ENCODE measurements at regions not wholly inside any gene's neighbourhood (a gene's known extent, or its start where the extent isn't known, plus 50 kb on each side); places are given as distances from the start of the nearest gene placed in this dataset.

DNA sequence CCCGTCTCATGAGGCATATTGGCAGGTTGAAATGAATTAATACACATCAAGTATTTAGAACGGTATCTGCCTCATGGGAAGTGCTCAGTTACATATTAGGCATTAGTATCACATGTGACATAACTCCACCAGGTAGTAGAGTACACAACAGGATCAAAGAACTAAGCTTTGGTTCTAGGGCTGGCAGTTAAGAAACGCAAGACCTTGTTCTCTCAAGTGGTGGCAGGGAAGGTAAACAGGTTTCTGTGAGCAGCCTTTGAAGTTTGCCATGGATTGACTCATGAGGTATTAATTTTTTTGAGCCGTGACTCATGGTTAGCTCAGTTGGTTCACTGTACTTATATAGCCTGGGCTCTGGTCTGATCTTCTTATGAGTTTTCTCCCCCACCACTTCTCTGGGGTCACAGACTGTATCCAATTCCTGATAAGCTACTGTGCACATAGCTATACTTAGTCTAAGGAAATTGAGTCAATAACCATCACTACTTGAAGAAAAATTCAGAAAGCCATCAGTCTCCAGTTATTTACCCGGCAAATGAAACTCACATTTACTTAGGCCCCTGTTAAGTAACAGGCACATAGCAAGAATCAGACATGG, 155.6 kb upstream of the STT3B start:
- TF ChIP-seq, protein P1, sequence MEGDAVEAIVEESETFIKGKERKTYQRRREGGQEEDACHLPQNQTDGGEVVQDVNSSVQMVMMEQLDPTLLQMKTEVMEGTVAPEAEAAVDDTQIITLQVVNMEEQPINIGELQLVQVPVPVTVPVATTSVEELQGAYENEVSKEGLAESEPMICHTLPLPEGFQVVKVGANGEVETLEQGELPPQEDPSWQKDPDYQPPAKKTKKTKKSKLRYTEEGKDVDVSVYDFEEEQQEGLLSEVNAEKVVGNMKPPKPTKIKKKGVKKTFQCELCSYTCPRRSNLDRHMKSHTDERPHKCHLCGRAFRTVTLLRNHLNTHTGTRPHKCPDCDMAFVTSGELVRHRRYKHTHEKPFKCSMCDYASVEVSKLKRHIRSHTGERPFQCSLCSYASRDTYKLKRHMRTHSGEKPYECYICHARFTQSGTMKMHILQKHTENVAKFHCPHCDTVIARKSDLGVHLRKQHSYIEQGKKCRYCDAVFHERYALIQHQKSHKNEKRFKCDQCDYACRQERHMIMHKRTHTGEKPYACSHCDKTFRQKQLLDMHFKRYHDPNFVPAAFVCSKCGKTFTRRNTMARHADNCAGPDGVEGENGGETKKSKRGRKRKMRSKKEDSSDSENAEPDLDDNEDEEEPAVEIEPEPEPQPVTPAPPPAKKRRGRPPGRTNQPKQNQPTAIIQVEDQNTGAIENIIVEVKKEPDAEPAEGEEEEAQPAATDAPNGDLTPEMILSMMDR (IDR thresholded peaks at IDR 0.05), result no peak
- Mint-ChIP-seq H3K9me3 (no peaks in the 10 kb centered on the region), H3K27me3 (no peaks in the 10 kb centered on the region), H3K4me3 (no peak overlapping the region), H3K4me1 (ENCODE audit: low read depth) (peaks cover 10% of the 10 kb centered on the region), H3K27ac (no peak overlapping the region), H3K36me3 (ENCODE audit: low read depth) (no peaks in the 10 kb centered on the region)
- intact Hi-C loops (cut with micrococcal nuclease), result no loop called here
- peak; percentile 52 for DNase-seq
- ATAC-seq, result peak; percentile 95
- CTCF ChIA-PET, result interaction anchor here (0.9 to 1.2 kb wide), 3 partner anchors 15 to 154 kb away, joined by 3 read pairs; no protein-coding TSS in a partner anchor
- POLR2A ChIA-PET, result interaction anchor here (1.4 kb wide), 1 partner anchor 156 kb away, joined by 3 read pairs; no protein-coding TSS in a partner anchor

DNA sequence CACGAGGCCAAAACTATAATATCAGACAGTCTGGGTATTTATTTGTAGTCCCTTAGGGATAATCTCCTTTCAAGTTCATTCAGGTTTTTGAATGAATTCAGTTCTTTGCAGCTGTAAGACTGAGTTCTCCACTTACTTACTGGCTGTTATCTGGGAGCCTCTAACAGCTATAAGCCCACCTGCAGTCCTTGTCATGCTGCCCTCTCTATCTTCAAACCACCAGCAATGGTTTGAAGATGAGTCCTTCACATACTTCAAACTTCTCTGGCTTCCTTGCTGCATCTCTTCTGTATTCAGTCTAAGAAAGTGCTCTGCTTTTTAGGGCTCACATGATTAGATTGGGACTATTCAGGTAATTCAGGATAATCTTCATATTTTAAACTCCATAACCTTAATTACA, 154.5 kb upstream of the STT3B start:
- ATAC-seq (no peak), DNase-seq (no peak)
- Mint-ChIP-seq H3K27ac (no peak overlapping the region), H3K4me3 (no peak overlapping the region), H3K4me1 (ENCODE audit: low read depth) (peaks cover 10% of the 10 kb centered on the region), H3K36me3 (ENCODE audit: low read depth) (no peaks in the 10 kb centered on the region), H3K9me3 (no peaks in the 10 kb centered on the region), H3K27me3 (no peaks in the 10 kb centered on the region)
- TF ChIP-seq, protein P1 (IDR thresholded peaks at IDR 0.05), result no peak
- intact Hi-C loops (cut with micrococcal nuclease), result no loop called here
- CTCF ChIA-PET, result interaction anchor here (0.8 kb wide), 1 partner anchor 144 kb away, joined by 3 read pairs; no protein-coding TSS in a partner anchor
- POLR2A ChIA-PET, result no interaction called here

DNA sequence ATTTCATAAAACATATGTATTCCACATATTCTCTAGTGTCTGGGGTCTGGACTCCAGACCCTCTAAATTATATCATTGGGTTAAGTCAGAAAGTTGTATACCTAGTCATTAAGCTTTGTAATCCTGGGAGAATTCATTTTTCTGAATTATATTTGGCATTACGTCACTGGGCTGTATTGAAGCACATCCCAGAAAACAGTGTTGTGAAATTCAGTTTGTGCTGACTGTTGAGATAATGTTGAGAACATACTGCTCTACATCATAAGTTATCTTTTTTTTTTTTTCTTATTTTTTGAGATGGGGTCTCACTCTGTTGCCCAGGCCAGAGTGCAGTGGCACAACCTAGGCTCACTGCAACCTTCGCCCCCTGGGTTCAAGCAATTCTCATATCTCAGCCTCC, 153.1 kb upstream of the STT3B start:
- ChIA-PET CTCF (no interaction called here), POLR2A (no interaction called here)
- Mint-ChIP-seq H3K4me3 (no peak overlapping the region), H3K27me3 (no peaks in the 10 kb centered on the region), H3K27ac (no peak overlapping the region), H3K4me1 (ENCODE audit: low read depth) (peaks cover 10% of the 10 kb centered on the region), H3K36me3 (ENCODE audit: low read depth) (no peaks in the 10 kb centered on the region), H3K9me3 (no peaks in the 10 kb centered on the region)
- DNase-seq, result no peak
- no peak for ATAC-seq
- intact Hi-C loops (cut with micrococcal nuclease), result no loop called here
- TF ChIP-seq, protein P1 (IDR thresholded peaks at IDR 0.05), result no peak

DNA sequence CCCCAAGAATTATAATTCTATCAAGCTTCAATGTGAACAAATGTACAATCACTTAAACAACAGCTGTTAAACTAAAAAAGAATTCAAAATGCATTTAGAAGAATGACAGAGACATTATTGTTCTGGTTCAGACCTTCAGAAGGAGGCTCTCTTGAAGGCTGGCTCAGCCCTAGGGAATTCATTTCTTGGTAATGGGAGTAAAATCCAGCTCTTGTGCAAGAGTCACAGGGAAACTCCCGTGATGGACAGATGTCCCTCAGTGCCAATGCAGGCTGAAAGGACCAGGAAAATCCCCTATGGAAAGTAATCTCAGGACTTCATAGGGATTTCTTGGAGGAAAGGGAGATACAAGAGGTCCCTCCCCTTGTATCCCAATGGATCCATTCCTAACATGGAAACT, 149.9 kb upstream of the STT3B start:
- intact Hi-C loops (cut with micrococcal nuclease), result no loop called here
- CTCF ChIA-PET, result no interaction called here
- no peak overlapping the region for H3K27ac Mint-ChIP-seq
- no peak overlapping the region for H3K4me3 Mint-ChIP-seq
- no peaks in the 10 kb centered on the region for H3K4me1 Mint-ChIP-seq (ENCODE audit: low read depth)
- POLR2A ChIA-PET, result no interaction called here
- H3K9me3 Mint-ChIP-seq, result peaks cover 11% of the 10 kb centered on the region
- no peaks in the 10 kb centered on the region for H3K27me3 Mint-ChIP-seq
- ATAC-seq, result no peak
- H3K36me3 Mint-ChIP-seq (ENCODE audit: low read depth), result no peaks in the 10 kb centered on the region
- no peak for DNase-seq
- TF ChIP-seq, protein P1 (IDR thresholded peaks at IDR 0.05), result no peak

DNA sequence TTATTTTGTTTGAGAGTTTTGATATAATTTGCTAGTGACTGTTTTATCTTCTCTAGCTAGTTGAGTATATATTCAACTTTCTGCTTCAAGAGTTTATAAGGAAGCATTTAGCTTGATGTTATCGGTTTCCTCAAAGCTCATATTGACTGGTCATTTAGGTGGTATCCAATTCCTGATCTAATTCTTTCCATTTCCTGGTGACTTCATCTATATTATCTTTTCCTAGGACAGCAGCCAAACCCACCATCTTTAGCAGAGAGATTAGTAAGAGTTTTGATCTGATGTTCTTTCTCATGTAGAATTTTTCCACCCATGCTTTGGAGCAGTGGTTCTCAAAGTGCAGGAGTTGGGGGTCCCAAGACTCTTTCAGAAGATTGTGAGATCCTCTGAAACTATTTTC, 148.6 kb upstream of the STT3B start:
- DNase-seq (no peak), ATAC-seq (no peak)
- TF ChIP-seq, protein P1 (IDR thresholded peaks at IDR 0.05), result no peak
- no peaks in the 10 kb centered on the region for H3K27me3 Mint-ChIP-seq
- ChIA-PET CTCF (interaction anchor here (1.2 kb wide), 1 partner anchor 22 kb away, joined by 3 read pairs; no protein-coding TSS in a partner anchor), POLR2A (interaction anchor here (0.6 kb wide), 1 partner anchor 31 kb away, joined by 3 read pairs; no protein-coding TSS in a partner anchor)
- H3K9me3 Mint-ChIP-seq, result peaks cover 11% of the 10 kb centered on the region
- no peak overlapping the region for H3K27ac Mint-ChIP-seq
- H3K4me1 Mint-ChIP-seq (ENCODE audit: low read depth), result no peaks in the 10 kb centered on the region
- intact Hi-C loops (cut with micrococcal nuclease), result no loop called here
- H3K36me3 Mint-ChIP-seq (ENCODE audit: low read depth), result no peaks in the 10 kb centered on the region
- H3K4me3 Mint-ChIP-seq, result no peak overlapping the region
